ENCODE measurements at regions not wholly inside any gene's neighbourhood (a gene's known extent, or its start where the extent isn't known, plus 50 kb on each side); places are given as distances from the start of the nearest gene placed in this dataset.

- TF ChIP-seq POLR2A (IDR thresholded peaks at IDR 0.05) (no peak), CTCF (IDR thresholded peaks at IDR 0.05) (no peak)
Observed at GRCh38 chr5:4199049-4199841, 603.6 kb downstream of the IRX1 start.
